Chondrocyte (in vitro differentiated cells): ENCODE measurements at regions not wholly inside any gene's neighbourhood (a gene's known extent, or its start where the extent isn't known, plus 50 kb on each side); places are given as distances from the start of the nearest gene placed in this dataset.

Experiments used
- DNase-seq: peaks from one replicate; pipeline ENCODE4 v3.0.0; 2021; ENCODE audit warnings: mixed read lengths, low spot score
- H3K27ac Mint-ChIP-seq: one replicate; pipeline ENCODE4 v1.8.0; 2021; ENCODE audit warnings: mild to moderate bottlenecking, moderate library complexity, mixed read lengths; ENCODE audit not compliant: unreplicated experiment
- H3K27me3 Mint-ChIP-seq: 2 replicates; pipeline ENCODE4 v1.8.0; 2021; ENCODE audit warnings: low read depth, mixed read lengths
- H3K36me3 Mint-ChIP-seq: 2 replicates; pipeline ENCODE4 v1.8.0; 2021; ENCODE audit warnings: low read depth, mixed read lengths
- H3K4me1 Mint-ChIP-seq: 2 replicates; pipeline ENCODE4 v1.8.0; 2021; ENCODE audit warnings: low read depth, mild to moderate bottlenecking, mixed read lengths
- H3K4me3 Mint-ChIP-seq: one replicate; pipeline ENCODE4 v1.8.0; 2021; ENCODE audit warnings: mild to moderate bottlenecking, moderate library complexity, mixed read lengths; ENCODE audit not compliant: unreplicated experiment
- H3K9me3 Mint-ChIP-seq: 2 replicates; pipeline ENCODE4 v1.8.0; 2021; ENCODE audit warnings: low read depth, mixed read lengths
- TF ChIP-seq, protein P1 (sequence below): fragments of 200-600 bp; sonication (generic); IDR thresholded peaks from 2 replicates; pipeline ENCODE4 v1.5.0; 2021; ENCODE audit warnings: antibody characterized with exemption, mild to moderate bottlenecking, moderate library complexity

DNA sequence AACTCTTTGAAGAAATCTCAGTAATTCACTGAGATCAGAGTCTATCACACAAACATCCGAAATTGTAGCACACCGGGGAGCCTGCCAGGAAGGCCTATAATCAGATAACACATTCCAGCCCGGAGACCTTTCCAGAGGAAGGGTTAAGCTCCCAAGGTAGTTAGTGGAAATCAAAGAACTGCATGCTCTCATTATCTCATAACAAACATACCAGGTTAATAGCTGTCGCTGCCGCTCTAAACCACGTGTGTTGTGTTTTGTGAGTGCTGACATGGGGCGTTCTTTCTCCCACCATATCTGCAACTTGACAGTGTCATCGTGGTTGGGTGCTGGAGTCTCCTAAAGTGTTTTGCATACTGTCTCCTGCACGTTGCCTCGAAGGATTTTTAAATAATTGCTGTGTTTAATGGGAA, 120.7 kb upstream of the CARD11 start:
- Mint-ChIP-seq H3K27ac (no peak overlapping the region), H3K36me3 (no peaks in the 10 kb centered on the region), H3K9me3 (peaks cover 3% of the 10 kb centered on the region), H3K27me3 (peaks cover 13% of the 10 kb centered on the region), H3K4me3 (no peak overlapping the region), H3K4me1 (no peaks in the 10 kb centered on the region)
- DNase-seq = no peak
- TF ChIP-seq, protein P1, sequence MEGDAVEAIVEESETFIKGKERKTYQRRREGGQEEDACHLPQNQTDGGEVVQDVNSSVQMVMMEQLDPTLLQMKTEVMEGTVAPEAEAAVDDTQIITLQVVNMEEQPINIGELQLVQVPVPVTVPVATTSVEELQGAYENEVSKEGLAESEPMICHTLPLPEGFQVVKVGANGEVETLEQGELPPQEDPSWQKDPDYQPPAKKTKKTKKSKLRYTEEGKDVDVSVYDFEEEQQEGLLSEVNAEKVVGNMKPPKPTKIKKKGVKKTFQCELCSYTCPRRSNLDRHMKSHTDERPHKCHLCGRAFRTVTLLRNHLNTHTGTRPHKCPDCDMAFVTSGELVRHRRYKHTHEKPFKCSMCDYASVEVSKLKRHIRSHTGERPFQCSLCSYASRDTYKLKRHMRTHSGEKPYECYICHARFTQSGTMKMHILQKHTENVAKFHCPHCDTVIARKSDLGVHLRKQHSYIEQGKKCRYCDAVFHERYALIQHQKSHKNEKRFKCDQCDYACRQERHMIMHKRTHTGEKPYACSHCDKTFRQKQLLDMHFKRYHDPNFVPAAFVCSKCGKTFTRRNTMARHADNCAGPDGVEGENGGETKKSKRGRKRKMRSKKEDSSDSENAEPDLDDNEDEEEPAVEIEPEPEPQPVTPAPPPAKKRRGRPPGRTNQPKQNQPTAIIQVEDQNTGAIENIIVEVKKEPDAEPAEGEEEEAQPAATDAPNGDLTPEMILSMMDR = no peak

DNA sequence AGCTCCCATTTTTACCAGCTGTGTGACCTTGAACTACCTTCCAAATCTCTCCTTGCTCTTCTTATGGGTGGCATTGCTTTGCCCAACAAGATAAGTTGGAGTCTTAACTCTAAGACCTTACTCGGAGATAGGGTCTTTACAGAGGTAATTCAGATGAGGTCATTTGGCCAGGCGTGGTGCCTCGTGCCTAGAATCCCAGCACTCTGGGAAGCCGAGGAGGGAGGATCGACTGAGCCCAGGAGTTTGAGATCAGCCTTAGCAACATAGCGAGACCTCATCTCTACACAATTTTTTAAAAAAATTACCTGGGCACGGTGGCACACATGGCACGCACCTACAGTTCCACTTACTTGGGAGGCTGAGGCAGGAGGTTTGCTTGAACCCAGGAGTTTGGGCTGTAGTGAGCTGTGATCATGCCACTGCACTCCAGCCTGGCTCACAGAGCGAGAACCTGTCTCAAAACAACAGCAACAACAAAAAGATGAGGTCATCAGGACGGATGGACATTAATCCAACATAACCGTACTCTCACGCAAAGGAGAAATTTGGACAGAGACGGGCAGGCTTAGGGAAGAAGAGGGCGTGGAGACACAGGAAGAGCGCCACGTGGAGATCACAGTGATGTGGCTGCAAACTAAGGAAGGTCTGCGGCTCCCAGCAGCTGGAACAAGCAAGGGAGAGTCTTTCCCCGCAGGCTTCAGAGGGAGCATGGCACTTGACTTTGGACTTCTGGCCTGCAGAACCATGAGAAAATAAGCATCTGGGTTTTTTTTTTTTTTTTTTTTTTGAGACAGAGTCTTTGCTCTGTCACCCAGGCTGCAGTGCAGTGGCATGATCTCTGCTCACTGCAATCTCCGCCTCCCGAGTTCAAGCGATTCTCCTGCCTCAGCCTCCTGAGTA, 122.3 kb upstream of the CARD11 start:
- no peak for DNase-seq
- Mint-ChIP-seq H3K4me3 (no peak overlapping the region), H3K4me1 (no peaks in the 10 kb centered on the region), H3K27me3 (peaks cover 14% of the 10 kb centered on the region), H3K36me3 (no peaks in the 10 kb centered on the region), H3K27ac (no peak overlapping the region), H3K9me3 (peaks cover 3% of the 10 kb centered on the region)
- TF ChIP-seq, protein P1 = no peak

DNA sequence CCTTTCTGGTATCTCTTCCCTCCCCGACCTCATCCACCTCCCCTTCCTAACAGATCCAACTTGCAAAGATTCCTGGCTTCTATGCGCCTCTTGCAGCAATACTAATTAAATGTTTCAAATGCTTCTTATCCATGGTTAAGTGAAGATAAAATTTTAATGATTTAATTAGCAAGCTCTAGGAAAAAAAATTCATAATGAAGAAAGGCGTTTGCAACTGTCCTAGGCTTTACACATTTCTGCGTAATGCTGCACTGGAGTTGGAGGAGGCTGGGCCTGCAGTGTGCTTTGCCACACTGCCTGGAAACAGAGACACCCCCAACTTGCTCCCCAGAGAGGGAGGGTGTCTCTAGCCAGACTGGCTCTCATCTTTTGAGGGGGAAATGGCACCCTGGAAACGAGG, 123.9 kb upstream of the CARD11 start:
- peaks cover 3% of the 10 kb centered on the region for H3K36me3 Mint-ChIP-seq
- no peak overlapping the region for H3K27ac Mint-ChIP-seq
- no peak overlapping the region for H3K4me3 Mint-ChIP-seq
- peaks cover 17% of the 10 kb centered on the region for H3K27me3 Mint-ChIP-seq
- no peak for DNase-seq
- peaks cover 8% of the 10 kb centered on the region for H3K9me3 Mint-ChIP-seq
- TF ChIP-seq, protein P1 = no peak
- no peaks in the 10 kb centered on the region for H3K4me1 Mint-ChIP-seq

DNA sequence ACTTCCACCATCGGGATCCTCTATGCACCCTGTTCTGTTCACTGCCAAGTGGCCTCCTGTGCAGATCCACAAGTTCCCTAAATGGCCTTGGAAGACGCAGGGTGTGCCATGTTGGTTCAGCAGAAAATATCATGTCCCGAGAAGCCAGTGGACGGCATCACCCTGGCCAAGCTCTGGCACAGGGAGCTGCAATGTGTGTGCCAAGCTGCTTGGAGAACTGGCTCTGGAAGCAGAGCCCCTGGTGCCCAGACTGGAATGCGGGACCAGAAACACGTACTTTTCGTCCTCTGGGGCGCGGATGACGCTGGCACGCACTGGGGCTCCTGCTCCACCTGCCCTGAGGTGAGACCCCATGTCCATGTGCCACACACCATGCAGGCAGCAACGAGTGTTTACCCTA, 124.7 kb upstream of the CARD11 start:
- no peaks in the 10 kb centered on the region for H3K4me1 Mint-ChIP-seq
- TF ChIP-seq, protein P1 = no peak

DNA sequence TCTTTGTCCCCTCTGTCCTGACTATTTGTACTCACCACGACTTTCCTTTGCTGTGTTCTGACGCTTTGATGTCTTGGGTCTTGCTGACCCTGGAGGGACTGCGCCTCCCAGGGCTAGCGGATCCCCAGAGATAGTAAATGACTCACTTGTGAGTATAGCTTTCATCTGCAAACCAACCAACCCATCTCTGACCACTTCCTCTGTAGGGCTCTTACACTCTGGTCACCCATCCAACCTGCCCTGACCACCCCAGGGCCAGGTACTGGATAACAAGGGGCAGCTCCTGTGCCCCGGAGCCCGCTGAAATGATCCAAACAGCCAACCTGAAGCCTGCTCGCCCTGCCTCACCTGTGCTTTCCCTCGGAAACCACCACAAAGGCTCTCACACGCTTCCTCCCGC, 125.2 kb upstream of the CARD11 start:
- Mint-ChIP-seq H3K4me1 (no peaks in the 10 kb centered on the region), H3K27me3 (peaks cover 23% of the 10 kb centered on the region), H3K4me3 (no peak overlapping the region), H3K27ac (no peak overlapping the region), H3K36me3 (peaks cover 3% of the 10 kb centered on the region), H3K9me3 (peaks cover 5% of the 10 kb centered on the region)
- TF ChIP-seq, protein P1 = no peak
- no peak for DNase-seq

More for the DNA sequence above, 124.7 kb upstream of the CARD11 start:
- DNase-seq = no peak
- no peak overlapping the region for H3K4me3 Mint-ChIP-seq
- H3K27me3 Mint-ChIP-seq = peaks cover 23% of the 10 kb centered on the region
- peaks cover 5% of the 10 kb centered on the region for H3K9me3 Mint-ChIP-seq
- peaks cover 3% of the 10 kb centered on the region for H3K36me3 Mint-ChIP-seq
- H3K27ac Mint-ChIP-seq = no peak overlapping the region
